ENCODE measurements at regions not wholly inside any gene's neighbourhood (a gene's known extent, or its start where the extent isn't known, plus 50 kb on each side); places are given as distances from the start of the nearest gene placed in this dataset.

DNA sequence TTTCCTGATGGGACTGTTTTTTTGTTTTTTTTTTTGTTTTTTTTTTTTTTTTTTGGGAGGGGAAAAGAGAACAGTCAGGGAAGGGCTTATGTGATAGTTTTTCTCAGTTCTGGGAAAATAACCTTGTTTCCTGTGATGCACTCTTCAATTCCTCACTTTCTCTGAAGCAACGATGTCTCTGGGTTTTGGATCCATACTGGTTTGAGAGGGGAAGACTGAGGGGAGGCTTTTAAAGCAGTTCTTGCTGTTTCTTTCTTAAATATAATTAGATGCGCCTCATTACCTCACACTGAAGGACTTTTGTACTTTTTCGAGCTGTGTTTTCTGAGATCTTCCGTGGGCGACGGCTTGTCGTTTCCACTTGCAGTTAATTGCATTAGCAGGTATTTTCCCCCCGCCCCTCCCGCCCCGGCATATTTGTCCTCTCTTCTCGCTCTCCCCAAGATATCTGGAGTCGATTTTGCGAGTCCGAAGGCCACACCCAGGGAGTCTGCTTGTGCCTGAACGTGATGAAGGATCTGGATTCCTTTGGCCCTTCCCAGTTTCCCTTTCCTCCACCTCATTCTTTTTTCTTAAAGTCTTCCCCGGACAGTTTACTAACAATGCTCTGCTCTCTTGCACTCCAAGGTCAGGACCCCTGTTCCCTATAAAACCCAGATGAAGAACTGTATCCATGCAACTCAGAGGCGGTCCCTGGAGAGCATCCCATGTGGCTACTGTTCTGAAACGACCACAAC is 125.2 kb upstream of the ZFHX3 start:
- no peak for DNase-seq

DNA sequence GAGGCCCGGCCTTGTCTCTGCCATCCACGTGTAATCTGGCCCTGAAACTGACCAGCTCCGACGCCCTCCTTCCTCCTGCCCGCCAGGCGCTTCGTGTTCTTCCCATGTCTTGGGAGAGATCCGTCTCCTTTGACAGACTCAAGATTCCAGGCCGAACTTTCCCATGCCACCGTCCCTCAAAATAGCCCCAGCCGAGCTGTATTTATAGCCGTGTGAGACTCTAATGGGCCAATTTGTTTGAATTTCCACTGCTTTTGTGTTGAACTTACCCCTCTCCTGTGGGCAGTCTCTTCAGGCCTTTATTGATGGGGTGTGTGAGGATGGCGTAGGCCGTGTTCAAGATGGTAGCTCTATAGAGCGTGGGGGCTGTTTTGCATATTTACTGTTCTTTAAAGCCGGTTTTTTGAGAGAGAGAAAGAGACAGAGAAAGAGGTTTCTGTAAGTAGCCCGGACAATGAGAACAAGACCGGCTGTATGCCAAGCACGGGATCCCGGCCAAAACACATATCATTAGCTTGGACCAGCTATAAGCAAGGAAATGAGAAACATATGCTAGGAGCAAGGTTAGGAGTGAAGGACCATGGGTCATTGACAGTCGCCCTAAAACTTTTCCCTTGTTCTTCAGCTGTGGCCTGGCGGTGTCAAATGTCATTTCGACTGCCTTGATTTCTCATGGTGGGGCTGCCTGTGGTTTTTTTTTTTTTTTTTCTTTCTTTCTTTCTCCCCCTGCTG is 124.5 kb upstream of the ZFHX3 start:
- DNase-seq = peak in 19 of 58 donors; percentile 1 to 68 (median 10)

DNA sequence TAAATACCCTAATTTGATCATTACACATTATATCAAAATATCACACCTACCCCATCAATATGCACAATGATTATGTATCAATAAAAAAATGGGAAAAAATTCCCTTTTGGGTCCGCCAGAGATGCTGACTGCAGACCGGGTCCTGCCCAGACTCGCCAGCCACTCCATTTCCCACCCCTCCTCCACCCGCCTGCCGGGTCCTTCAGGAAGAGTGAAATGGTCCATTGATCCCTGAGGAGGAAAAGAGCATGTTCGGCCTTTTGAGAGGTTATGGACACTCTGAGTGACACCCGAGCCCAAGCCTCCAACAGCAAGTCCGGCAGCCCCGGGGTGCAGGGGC is 123.9 kb upstream of the ZFHX3 start:
- no peak for DNase-seq

DNA sequence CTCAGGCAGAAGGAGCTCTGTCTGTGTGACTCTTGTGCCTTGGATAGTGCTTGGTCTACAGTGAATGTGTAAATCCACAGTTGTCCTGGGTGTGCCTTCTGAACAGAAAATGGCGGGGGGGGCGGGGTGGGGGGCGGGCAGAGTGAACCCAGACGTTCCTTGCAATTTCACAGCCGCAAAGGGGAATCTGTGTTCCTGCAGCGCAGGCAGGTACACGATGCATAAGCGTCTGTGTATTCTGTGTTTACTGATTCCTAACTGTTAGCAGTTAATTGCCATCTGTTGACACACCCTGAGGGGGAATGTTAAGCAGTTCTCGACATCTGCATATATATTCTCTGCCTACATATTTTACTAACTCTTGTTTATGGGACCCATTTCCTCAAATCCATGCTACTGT is 123.5 kb upstream of the ZFHX3 start:
- DNase-seq = no peak

DNA sequence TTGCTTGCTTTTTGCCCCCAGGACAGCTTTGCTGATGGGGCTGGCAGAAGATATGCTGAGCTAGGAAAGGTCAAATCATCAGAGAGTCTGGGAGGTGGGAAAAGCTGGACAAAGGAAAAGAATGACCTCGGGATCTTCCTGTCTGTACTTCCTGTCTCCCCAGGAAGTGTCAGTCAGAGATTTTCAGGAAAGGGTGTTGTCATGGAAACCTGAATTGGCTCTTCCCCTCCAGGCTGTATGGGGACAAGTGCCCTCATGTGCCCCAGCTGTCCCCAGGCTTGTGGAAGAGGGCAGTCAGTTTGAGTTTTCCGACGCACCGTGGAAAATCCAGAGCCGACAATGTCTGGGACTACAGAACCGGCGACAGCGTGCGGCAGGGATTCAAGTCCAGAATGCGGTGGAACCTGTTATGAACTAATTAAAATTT is 122.7 kb upstream of the ZFHX3 start:
- DNase-seq = no peak

DNA sequence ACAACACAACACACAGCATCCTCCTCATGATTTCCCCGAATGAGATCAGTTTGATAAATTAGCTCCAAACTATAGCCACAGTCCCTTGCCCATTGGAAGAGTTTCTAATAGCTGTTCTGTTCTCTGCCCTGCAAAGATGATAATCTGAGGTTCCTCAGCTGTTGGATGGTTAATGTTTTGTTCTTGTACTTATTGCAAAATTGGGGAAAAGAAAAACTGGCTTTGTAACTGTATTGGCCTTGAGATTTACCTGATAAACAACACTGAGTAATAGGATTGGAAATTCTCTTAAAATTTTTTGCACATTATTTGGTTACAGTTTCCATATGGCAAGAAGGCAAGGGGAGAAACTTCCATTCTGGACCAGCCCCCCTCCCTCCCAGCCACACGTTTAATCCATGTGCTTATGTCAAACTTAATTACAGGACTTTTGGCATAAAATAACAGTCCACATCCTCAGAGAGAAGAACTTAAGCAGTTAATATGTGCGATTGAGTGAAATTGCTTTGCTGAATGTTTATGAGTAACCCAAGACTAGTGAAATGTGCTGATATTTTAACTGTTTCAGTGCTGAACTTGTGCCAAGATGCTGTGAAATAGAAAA is 119.1 kb upstream of the ZFHX3 start:
- DNase-seq = no peak

DNA sequence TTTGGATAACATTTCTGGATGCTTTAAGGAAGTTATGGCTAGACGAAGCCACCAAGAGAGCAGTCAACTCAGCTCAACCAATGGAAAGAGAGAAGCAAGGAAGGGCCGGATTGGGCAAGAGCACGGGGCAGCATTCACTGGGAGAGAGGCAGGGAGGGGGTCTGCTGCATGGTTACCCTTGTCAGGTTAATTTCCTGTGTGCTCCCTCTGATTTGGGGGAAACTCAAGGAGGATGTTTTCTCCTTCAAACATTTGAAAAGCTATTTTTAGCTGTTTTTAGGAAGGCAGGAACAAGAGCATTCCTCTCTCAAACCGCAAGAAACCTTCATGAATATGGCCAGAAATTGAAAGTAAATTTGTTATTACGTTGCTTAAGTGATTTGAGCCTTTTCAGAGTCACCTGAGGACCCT is 118.5 kb upstream of the ZFHX3 start:
- DNase-seq = peak in 3 of 58 donors; percentile 1 to 12 (median 6)

DNA sequence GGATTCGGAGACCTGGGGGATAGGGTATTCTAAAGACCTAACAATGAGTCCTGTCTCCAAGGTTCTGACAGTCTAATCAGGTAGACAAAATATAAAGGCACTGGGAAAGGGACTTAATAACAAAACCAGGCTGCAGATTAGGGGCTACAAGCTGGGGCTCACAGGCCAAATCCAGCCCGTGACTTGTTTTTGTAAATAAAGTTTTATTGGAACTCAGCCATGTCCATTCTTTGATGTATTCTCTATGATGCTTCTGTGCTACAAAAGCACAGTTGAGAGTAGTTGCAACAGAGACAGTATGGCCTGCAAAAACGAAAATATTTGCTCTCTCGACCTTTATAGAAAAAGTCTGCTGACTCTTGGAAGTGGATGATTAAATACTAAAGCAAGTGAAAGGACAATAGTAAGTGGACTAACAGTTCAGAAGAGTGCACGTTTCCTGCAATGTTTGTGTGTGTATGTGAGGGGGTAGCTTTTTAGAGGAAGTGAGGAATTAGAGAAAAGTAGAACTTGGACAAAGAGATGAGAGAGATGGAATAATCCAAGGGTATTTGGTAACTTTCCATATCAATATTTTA is 115.4 kb upstream of the ZFHX3 start:
- no peak for DNase-seq

DNA sequence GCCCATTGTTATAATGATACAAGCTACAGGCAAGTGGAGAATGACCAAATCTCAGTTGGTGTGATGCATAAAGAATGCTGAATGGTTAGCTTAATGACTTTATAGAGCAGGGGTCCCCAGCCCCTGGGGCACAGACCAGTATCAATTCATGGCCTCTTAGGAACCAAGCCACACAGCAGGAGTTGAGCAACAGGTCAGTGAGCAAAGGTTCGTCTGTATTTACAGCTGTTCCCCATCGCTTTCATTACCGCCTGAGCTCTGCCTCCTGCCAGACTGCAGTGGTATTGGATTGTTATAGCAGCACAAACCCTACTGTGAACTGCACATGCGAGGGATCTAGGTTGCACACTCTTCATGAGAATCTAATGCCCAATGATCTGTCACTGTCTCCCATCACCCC is 114.0 kb upstream of the ZFHX3 start:
- no peak for DNase-seq

DNA sequence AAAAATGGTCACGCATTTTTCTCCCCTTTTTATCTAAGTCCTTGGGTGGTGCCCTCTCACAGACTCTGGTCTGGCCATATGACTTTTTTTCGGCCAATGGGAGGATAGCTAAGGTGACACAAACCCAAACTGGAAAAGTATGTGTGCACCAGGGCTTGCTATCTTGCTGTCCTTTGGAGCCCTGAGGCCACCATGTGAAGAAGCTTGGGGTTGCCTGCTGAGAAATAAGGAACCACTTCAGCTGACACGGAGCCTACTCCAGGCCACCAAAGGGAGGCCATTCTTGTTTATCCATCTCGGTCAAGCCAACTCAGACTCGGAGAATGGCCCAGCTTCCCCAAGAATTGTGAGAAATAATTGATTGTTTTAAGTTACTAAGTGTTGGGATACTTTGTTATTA is 111.4 kb upstream of the ZFHX3 start:
- no peak for DNase-seq

DNA sequence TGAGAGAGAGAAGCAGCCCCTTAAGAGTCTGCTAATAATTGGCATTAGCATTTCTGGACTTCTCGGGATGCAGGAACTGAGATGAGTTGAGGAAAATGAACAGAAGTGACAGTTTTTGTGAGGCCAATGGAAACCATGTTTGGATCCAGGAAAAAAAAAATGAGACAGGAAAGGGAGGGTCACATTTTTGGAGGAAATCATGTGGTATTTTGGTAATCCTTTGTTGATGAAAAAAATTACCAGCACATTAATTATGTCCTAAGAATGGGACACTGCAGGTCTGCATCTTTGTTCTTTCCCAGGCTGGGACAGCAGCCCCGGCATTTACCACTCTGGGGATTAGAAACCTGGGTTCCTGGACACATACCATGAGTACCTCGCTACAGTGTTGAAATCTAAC is 109.9 kb upstream of the ZFHX3 start:
- DNase-seq = no peak

DNA sequence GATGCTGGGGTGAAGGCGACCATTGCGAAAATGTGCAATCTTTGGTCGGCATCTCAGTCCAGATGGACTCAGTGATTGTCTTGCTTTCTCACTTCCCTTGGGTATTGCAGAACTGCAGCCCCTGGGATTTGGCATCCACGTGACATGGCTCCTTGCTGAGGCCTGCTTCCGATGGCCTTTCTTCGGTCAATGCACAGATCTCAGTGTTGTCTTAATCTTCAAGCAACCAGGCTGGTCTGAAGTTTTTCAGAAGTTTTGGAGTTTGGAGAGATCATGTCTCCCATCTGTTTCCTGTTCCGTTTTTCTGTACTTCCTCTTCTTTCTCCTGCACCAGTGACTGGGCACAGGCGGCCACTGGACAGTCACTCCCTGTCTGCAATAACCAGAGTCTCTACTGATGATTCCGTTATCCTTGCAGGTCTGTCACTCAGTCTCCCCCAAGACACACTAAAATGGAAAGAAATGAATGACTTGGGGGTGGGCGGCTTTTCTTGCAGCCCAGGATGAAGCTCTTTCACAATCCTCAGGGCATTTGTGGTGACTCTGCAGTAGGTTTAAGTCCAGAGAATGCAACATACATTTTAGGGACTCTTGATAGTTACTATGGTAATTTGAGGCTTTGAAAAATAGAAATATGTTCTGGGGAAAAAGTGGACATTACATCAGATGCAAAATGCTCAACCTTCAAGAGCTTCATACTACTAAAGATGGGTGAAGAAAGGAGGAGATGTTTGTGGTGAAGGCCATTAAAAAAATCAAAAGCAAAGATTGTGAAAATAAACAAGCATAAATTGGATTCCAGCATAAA is 106.3 kb upstream of the ZFHX3 start:
- DNase-seq = peak in 37 of 58 donors; percentile 4 to 74 (median 33)

DNA sequence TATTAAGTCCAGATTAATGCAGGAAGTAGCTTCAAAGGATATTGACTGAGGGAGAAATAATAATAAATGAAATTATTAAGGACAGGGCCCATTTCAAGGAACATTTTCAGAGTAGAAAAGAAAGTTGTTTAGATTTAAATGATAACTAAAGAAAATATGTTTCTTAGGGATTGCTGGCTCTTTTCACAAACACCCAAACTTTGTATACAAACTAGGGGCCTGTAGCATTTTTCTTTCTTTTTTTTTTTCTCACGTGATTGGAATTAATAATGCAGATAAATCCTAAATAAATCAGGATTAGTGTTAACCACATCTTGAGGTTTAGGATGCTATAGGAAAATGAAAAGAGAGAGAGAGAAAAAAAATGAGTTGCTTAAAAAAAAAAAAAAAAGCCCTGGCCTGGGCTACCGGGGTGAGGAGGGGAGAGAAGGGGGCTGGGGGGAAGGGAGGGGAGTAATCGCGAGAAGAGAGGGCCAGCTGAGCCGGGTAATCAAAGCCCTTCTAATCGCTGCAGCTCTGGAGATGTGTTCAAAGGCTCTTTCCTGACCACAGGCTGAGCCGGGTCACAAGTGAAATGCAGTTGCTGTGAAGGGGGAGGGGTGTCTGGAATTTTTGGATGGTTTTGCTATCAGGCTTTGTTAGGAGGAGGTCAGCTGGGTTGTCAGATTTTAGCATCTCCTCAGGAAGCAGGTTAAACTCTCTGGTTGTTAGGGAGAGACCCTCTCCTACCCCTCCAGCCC is 104.6 kb upstream of the ZFHX3 start:
- no peak for DNase-seq

DNA sequence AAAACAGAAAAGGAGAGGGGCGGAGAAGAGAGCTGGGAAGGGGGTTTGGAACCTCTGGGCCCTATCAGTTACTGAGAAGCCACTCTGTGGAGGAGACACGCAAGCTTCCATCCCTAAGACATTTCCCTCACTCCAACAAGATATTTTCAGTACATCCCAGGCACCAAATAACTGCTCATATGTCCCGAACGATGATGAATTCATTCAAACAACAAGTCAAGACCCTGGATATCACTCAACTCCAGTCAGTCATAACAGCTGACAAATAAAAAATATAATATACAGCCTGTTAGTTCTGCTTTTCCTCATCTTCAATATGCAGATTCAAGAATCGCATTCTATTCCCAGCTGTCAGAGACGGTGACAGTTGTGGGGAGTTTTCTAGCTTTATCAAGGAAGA is 104.0 kb upstream of the ZFHX3 start:
- no peak for DNase-seq

DNA sequence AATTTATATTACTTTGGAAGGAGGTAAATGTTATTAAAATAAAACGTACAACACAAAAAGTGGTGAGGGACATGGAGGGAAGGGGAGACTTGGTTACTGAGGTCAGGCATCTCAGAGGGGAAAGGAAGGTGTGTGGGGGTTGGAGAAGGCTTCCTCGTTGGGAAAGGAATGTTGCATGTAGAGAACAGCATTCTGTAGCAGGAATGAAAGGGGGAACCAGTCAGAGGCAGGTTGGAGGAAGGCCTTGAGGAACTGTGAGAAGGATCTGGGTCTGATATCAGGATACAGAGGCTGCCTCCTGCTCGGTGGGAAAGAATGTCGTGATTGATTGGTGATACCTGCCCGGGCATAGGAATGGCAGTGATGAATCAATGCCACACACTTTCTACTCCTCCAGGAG is 103.3 kb upstream of the ZFHX3 start:
- DNase-seq = no peak

DNA sequence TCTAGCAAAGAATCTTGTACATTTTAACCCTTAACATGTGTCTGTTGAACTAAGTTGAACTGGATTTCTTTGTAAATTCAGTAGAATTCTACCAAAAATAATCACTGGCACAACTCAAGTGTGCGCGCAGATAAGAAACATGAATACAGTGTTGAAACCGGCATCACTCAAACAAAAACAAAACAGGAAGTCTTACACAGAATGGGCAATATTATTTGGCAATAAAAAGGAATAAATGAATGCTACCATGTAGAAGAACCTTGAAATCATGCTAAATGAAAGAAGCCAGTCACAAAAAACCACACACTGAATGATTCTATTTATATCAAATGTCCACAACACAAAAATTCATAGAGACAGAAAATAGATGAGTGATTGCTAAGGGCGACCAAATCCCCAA is 102.9 kb upstream of the ZFHX3 start:
- DNase-seq = no peak

DNA sequence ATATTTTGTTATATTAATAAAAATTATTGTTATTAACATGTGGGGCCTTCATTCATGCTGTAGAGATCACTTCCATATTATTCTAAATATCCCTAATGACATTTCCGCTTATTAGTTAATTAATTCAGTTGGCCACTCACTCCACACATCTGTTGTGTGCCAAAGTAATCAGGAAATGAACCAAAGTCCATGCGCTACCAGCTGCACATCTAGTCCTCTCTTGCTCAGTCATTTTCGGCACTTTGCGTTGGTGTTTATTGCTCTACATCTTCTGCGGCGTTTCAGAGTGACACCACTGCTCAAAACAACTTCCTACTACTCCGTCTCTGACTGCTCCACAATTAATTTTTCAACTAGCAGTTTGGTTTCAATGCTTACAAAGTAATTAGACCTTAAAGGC is 101.4 kb upstream of the ZFHX3 start:
- no peak for DNase-seq

DNA sequence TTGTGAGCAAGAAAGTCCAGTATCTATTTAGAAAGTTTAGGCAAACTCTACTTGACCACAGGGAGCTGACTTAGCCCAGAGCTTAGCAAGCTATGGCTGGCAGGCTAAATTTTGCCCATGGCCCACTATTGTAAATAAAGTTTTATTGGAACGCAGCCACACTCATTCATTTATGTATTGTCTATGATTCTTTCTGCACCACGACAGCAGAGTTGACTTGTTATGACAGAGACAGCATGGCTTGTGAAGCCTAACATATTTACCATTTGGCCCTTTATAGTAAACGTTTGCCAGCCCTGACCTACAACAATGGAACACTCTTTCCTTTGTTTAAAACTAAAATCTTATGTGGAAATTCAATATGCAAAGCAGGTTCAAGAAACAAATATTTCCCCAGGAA is 100.0 kb upstream of the ZFHX3 start:
- no peak for DNase-seq

DNA sequence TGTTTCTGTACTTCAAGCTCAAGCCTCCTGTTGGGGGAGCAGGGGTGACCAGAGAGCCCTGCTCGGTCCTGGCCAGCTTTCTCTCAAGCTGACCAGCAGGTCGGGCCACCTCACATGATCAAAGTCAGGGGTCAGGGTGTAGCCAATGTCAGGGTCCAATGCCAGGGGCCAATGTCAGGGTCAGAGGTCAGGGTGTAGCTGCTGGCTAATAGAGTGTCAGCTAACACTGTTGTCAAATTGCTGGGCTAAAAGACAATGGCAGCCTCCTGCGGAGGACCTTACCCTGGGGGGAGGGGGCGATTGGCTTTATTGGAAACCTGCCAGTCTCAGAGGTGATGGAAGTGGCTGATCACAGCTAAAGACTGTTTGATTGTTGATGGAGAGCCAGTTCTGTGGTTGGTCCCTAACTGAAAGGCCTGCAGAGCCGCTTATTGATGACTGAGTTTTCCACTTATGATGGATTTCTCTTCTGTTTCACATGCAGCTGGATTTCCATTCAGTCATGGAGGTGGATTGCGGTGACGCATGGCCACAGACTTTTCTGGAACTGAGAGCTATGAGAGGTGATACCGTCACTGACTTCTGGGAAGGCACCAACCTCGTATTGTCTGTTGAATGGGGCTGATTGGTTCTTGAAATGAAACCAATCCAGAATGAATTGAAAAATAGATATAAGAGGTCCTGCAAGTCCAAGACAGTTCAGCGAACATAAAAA is 97.4 kb upstream of the ZFHX3 start:
- no peak for DNase-seq
